ENCODE measurements at regions not wholly inside any gene's neighbourhood (a gene's known extent, or its start where the extent isn't known, plus 50 kb on each side); places are given as distances from the start of the nearest gene placed in this dataset.

DNA sequence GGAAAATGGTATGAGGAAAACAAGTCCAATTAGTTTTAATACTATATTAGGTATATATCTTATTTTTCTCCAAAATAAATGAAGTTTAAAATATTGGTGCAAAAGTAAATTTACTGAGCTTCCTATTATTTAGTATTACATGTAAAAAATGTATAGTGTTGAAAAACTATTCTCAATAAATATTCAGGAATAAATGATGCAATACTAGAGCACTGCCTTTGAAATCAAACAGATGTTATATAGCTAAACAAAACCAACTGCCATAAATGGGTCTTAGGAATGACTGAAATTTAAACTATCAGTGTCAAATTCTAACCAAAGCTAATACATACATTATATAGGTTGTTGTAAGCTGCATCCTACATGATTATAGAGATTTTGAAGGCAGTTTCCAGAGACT, 1434.0 kb upstream of the LRRTM3 start:
- no peak for DNase-seq (ENCODE audit: low read depth)
- TF ChIP-seq, protein P1, sequence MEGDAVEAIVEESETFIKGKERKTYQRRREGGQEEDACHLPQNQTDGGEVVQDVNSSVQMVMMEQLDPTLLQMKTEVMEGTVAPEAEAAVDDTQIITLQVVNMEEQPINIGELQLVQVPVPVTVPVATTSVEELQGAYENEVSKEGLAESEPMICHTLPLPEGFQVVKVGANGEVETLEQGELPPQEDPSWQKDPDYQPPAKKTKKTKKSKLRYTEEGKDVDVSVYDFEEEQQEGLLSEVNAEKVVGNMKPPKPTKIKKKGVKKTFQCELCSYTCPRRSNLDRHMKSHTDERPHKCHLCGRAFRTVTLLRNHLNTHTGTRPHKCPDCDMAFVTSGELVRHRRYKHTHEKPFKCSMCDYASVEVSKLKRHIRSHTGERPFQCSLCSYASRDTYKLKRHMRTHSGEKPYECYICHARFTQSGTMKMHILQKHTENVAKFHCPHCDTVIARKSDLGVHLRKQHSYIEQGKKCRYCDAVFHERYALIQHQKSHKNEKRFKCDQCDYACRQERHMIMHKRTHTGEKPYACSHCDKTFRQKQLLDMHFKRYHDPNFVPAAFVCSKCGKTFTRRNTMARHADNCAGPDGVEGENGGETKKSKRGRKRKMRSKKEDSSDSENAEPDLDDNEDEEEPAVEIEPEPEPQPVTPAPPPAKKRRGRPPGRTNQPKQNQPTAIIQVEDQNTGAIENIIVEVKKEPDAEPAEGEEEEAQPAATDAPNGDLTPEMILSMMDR (conservative IDR thresholded peaks at IDR 0.05; ENCODE audit: low read depth, low read length), result no peak
- H3K4me3 ChIP-seq (ENCODE audit: low read depth, low read length), result no peak overlapping the region

- no peak overlapping the region for H3K4me3 ChIP-seq (ENCODE audit: low read depth, low read length)
- no peak for DNase-seq (ENCODE audit: low read depth)
- TF ChIP-seq, protein P1 (conservative IDR thresholded peaks at IDR 0.05; ENCODE audit: low read depth, low read length), result no peak
These were observed 1429.3 kb upstream of the LRRTM3 start for GRCh38 chr10:65496541-65496940.

DNA sequence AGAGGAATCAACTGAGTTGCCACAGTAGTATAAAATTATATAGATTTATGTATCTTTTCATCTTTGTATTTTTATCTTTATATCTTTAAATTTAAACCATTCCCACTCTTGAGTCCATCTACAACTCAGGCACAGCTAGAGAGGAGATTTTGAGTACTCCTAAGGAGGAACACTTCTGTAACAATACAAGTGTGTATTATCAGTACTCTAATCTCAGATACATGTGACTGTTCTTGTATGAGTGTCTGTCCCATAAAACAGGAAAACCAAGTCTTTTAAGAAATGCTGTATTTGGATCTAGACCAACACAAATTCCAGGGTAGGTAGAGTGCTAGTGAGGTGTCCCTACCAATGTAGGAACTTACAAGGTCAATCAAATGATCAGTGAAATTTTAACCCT, 1428.0 kb upstream of the LRRTM3 start:
- no peak for DNase-seq (ENCODE audit: low read depth)
- H3K4me3 ChIP-seq (ENCODE audit: low read depth, low read length), result no peak overlapping the region
- TF ChIP-seq, protein P1 (conservative IDR thresholded peaks at IDR 0.05; ENCODE audit: low read depth, low read length), result no peak

- H3K4me3 ChIP-seq (ENCODE audit: low read depth, low read length), result no peak overlapping the region
- TF ChIP-seq, protein P1 (conservative IDR thresholded peaks at IDR 0.05; ENCODE audit: low read depth, low read length), result no peak
- DNase-seq (ENCODE audit: low read depth), result no peak
These were observed 1425.1 kb upstream of the LRRTM3 start for GRCh38 chr10:65500716-65501115.

DNA sequence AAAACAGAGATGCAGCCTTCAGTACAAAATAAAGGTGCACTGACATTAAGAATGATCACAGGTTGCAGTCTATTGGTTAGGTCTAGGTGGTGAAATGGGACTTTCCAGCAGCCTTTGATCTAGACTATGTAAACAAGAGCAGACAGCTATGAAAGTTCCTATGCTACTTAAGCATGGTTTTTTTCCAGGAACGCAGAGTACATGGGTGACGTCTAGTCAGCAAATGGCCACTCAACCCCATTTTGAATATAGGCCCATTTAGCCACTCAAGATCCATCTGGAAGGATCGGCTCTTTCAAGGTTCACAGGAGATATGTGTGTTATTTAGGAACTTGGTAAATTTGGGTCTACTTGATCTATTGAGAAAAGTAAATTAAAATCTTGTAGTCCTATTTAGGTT, 1424.6 kb upstream of the LRRTM3 start:
- TF ChIP-seq, protein P1 (conservative IDR thresholded peaks at IDR 0.05; ENCODE audit: low read depth, low read length), result no peak
- DNase-seq (ENCODE audit: low read depth), result peak; percentile 25
- no peak overlapping the region for H3K4me3 ChIP-seq (ENCODE audit: low read depth, low read length)

- DNase-seq (ENCODE audit: low read depth), result no peak
- H3K4me3 ChIP-seq (ENCODE audit: low read depth, low read length), result no peak overlapping the region
- TF ChIP-seq, protein P1 (conservative IDR thresholded peaks at IDR 0.05; ENCODE audit: low read depth, low read length), result no peak
These were observed 1407.5 kb upstream of the LRRTM3 start for GRCh38 chr10:65518379-65518778.

DNA sequence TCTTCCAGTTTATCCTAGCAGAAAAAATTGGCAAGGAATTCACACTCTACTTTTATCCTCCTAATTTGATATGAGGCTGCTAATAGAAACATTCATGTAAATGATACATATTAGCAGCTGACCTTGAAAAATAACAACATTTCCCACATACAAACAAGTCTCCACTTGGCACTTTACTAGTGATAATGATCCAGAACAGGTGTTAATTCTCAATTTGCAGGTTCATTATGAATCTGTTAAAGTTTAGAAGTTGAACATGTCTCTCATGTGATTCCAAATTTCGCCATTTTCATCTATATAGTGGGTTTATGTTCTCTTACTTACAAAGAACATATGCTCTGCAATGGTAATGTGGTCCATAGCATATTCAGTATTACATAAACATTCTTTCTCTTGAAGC, 1396.8 kb upstream of the LRRTM3 start:
- TF ChIP-seq, protein P1 (conservative IDR thresholded peaks at IDR 0.05; ENCODE audit: low read depth, low read length), result no peak
- DNase-seq (ENCODE audit: low read depth), result no peak
- H3K4me3 ChIP-seq (ENCODE audit: low read depth, low read length), result no peak overlapping the region

All from epithelial cell of proximal tubule (primary cell).